ENCODE measurements at regions not wholly inside any gene's neighbourhood (a gene's known extent, or its start where the extent isn't known, plus 50 kb on each side); places are given as distances from the start of the nearest gene placed in this dataset.

- TF ChIP-seq CTCF (IDR thresholded peaks at IDR 0.05 in 2 of 3, conservative IDR thresholded peaks at IDR 0.05 in 1 of 3; ENCODE audit: control insufficient read depth in 2 of 3, extremely low read depth in 1 of 3, insufficient read depth in 1 of 3, low read depth in 3 of 3, low read length in 3 of 3): no peak
- TF ChIP-seq, protein P1, sequence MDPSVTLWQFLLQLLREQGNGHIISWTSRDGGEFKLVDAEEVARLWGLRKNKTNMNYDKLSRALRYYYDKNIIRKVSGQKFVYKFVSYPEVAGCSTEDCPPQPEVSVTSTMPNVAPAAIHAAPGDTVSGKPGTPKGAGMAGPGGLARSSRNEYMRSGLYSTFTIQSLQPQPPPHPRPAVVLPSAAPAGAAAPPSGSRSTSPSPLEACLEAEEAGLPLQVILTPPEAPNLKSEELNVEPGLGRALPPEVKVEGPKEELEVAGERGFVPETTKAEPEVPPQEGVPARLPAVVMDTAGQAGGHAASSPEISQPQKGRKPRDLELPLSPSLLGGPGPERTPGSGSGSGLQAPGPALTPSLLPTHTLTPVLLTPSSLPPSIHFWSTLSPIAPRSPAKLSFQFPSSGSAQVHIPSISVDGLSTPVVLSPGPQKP (IDR thresholded peaks at IDR 0.05; ENCODE audit: low read depth, low read length): no peak
- TF ChIP-seq POLR2A (IDR thresholded peaks at IDR 0.05; ENCODE audit: low read depth, low read length): no peak
- TF ChIP-seq NFIC (IDR thresholded peaks at IDR 0.05; ENCODE audit: low read depth, low read length): no peak
- no peak for TF ChIP-seq MEF2A (IDR thresholded peaks at IDR 0.05; ENCODE audit: insufficient read depth, low read depth, low read length)
- no peak for TF ChIP-seq BHLHE40 (IDR thresholded peaks at IDR 0.05; ENCODE audit: borderline replicate concordance in 1 of 2, low read depth in 2 of 2, low read length in 1 of 2)
- no peak for TF ChIP-seq RCOR1 (conservative IDR thresholded peaks at IDR 0.05; ENCODE audit: low read depth, low read length)
- no peak for TF ChIP-seq POLR2AphosphoS5 (IDR thresholded peaks at IDR 0.05; ENCODE audit: low read length)
- TF ChIP-seq NFXL1 (IDR thresholded peaks at IDR 0.05; ENCODE audit: borderline replicate concordance): no peak
- no peak for TF ChIP-seq NFYB (IDR thresholded peaks at IDR 0.05; ENCODE audit: insufficient read depth, low read depth, low read length)
- TF ChIP-seq CBX5 (IDR thresholded peaks at IDR 0.05; ENCODE audit: low read depth): no peak
- no peak for TF ChIP-seq ZNF592 (IDR thresholded peaks at IDR 0.05)
These were observed 291.9 kb downstream of the AJAP1 start for GRCh38 chr1:4946343-4946742.
